AG09319 (cell line): ENCODE measurements at regions not wholly inside any gene's neighbourhood (a gene's known extent, or its start where the extent isn't known, plus 50 kb on each side); places are given as distances from the start of the nearest gene placed in this dataset.

Experiments used
- DNase-seq: peaks from one replicate; pipeline ENCODE4 v3.0.0-alpha.2; 2010; ENCODE audit warnings: low read depth; ENCODE audit errors: extremely low read depth
- TF ChIP-seq, protein P1 (sequence below): IDR thresholded peaks from 2 replicates; pipeline ENCODE4 v1.5.1; 2011; ENCODE audit warnings: low read depth, mild to moderate bottlenecking, inconsistent platforms, low read length, moderate library complexity

DNA sequence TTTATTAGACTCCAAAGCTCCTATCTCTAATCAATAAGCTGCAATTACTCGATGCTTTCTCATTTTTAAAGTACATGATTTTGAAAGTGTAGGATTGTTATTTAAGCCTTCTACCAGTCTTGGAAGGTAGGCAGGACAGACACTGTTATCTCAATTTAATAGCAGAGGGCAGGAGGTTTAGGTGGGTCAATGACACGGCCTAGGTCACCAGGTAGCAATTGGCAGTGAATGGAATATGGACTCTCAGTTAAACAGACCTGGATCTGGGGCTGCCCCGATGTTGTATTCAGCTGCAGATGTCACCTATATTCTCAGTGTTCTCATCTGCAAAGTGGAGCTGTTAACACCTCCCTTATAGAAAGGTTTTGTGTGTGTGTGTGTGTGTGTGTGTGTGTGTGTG lies 124.4 kb upstream of the ANKFN1 start:
- no peak for DNase-seq
- TF ChIP-seq, protein P1, sequence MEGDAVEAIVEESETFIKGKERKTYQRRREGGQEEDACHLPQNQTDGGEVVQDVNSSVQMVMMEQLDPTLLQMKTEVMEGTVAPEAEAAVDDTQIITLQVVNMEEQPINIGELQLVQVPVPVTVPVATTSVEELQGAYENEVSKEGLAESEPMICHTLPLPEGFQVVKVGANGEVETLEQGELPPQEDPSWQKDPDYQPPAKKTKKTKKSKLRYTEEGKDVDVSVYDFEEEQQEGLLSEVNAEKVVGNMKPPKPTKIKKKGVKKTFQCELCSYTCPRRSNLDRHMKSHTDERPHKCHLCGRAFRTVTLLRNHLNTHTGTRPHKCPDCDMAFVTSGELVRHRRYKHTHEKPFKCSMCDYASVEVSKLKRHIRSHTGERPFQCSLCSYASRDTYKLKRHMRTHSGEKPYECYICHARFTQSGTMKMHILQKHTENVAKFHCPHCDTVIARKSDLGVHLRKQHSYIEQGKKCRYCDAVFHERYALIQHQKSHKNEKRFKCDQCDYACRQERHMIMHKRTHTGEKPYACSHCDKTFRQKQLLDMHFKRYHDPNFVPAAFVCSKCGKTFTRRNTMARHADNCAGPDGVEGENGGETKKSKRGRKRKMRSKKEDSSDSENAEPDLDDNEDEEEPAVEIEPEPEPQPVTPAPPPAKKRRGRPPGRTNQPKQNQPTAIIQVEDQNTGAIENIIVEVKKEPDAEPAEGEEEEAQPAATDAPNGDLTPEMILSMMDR, result no peak

DNA sequence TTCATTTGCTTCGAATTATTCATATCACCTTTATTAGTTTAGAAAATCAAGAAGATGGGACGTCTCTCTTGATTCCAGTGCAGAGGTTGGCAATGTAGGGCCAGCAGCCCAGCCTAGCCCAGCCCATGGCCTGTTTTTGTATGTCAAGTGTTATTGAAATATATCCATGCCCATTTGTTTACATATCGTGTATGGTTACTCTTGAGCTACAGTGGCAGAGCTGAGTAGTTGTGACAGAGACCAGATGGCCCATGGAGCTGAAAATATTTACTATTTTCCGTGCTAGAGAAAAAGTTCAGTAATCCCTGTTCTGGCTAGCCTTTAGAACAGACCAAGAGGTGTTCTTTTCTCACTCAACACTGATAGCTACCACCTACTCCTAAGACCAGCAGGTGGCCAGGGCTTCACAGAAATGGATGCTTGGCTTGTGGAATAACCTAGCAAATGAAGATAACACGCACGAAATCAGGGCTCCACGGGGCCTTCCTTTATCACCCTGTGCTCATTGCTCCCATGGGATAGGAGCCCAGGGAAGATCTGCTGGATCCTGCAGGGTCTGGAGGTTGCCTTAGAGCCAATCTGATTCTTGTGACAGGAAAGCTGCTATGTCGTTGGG lies 123.2 kb upstream of the ANKFN1 start:
- TF ChIP-seq, protein P1, result no peak
- DNase-seq, result no peak

DNA sequence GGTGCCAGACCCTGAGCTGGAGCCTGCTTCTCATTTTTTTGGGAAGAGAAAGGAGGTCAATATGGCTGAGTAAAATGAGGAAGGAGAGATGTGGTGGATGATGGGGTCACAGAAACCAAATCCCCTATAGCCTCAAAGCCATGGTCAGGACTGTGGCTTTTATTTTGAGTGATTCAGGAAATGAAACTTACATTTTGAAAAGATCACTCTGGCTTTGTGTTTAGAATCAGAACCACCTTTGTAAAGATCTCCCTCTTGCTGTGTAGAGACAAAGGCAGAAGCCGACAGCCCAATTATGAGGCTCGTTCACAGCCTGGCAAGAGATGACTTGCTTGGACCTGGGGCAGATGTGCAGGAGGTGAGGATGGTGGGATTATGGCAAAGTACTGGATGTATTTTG lies 121.6 kb upstream of the ANKFN1 start:
- no peak for DNase-seq
- TF ChIP-seq, protein P1, result no peak

DNA sequence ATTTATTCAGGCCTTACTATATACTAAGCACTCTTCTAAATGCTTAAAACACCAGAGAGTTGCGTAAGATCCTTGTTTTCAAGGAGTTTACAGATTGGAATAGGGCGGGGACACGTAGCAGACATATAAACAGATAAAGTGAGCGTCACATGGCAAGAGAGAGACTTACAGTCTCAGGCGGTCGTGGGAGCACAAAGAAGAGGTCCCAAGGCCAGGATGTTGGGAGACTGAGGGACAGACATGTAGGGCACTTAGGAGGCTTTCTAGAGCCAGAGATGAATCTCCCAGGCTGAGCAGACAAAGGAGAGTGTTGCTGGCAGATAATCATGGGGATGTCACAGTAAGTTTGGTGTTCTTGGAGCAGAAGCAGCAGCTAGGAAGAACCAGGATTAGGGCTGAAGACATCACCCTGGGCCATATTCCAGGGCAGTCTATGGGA lies 119.1 kb upstream of the ANKFN1 start:
- TF ChIP-seq, protein P1, result no peak
- no peak for DNase-seq

DNA sequence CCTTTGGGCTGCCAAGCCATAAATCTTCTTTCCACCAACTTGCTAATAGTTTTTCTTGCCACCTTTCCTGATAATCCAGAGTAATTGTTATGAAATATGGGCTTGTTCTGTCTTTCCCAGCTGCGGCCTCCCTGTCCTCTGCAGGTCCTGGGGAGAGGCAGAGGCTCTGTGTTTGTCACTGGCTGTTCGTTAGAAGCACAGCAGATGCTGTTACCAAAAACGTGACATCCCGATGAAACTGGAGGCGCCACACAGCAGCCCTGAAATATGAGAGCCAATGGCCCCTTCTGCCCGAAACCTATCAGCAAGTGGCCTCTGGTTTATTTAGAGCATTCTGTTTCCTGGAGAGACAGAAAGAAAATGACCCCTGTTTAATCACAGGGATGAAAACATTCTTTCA lies 115.1 kb upstream of the ANKFN1 start:
- TF ChIP-seq, protein P1, result no peak
- no peak for DNase-seq

DNA sequence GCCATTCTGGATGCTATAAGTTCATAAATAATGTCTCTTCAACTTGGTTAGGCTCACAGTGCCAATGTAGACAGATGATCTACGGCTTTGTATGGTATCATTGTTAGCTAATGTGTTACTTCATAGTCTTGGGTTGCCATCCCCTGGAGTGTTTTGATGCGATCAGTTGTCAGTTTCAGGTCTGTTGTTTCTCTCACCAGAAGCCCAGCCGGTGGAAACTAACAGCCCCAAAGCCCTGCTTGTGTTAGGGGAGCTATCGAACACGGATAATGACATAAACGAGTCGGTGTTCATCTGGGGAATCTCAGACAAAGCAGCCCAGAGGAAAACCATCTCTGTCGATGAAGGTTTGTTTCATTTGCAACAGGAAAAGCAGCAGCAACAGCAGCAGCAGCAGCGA lies 107.4 kb upstream of the ANKFN1 start:
- TF ChIP-seq, protein P1, result no peak
- no peak for DNase-seq

DNA sequence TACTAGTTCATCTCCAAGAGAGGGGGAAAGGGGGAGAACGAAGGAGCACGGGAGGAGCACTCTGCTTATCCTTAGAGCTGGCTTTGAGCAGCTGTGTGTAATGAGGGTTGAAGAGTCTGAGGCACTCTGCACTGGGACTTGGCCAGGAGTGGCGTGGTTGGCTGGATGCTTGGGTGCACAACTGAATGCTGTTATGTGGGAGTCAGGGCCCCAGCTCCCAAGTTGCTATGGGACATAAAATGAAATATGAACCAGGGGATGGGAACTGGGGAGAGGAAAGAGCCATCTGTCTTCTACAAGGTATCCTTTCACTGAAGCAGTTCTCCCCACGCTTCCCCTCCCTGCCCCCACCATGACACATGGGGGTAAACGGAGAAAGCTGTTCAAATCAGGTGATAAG lies 105.9 kb upstream of the ANKFN1 start:
- TF ChIP-seq, protein P1, result no peak
- no peak for DNase-seq
